ENCODE measurements at regions not wholly inside any gene's neighbourhood (a gene's known extent, or its start where the extent isn't known, plus 50 kb on each side); places are given as distances from the start of the nearest gene placed in this dataset.

GRCh38 chr12:92029902-92030586 lies 115.6 kb downstream of the BTG1 start:
- TF ChIP-seq POLR2AphosphoS5 (IDR thresholded peaks at IDR 0.05; ENCODE audit: insufficient read depth in 1 of 2, low read depth in 1 of 2) (no peak), POLR2A (IDR thresholded peaks at IDR 0.05) (no peak), CTCF (IDR thresholded peaks at IDR 0.05) (no peak)
